Gastrocnemius medialis (tissue), 4 donors: ENCODE measurements at regions not wholly inside any gene's neighbourhood (a gene's known extent, or its start where the extent isn't known, plus 50 kb on each side); places are given as distances from the start of the nearest gene placed in this dataset.
"Not testable (repeated sequence)": the region's sequence is repeated elsewhere in the genome, so short reads cannot be mapped to it uniquely, and the experiment has no call there.

ENCODE experiments used
- ATAC-seq, 2 donors: fragments of 150-250 bp; one replicate each; pipeline ENCODE4 v1.9.1; 2016
- DNase-seq, 2 donors: peaks; one replicate each; pipeline ENCODE4 v3.0.0-alpha.2; 2019
- H3K27ac ChIP-seq, 4 donors: fragments of 200-600 bp; sonication (generic); 1 replicate in 1 of 4; 2 replicates in 3 of 4; pipeline ENCODE4 v1.5.1; 2016 to 2018; ENCODE audit warnings: mild to moderate bottlenecking in 2 of 4, moderate library complexity in 1 of 4
- H3K27me3 ChIP-seq, 3 donors: fragments of 200-600 bp; sonication (generic) in 2 of 3; 1 replicate in 1 of 3; 2 replicates in 2 of 3; pipeline versions ENCODE4 v1.5.1 to v1.6.0; 2016 to 2019; ENCODE audit warnings: mild to moderate bottlenecking in 1 of 3, moderate library complexity in 1 of 3
- H3K36me3 ChIP-seq, 2 donors: fragments of 200-600 bp; sonication (generic) in 1 of 2; one replicate each; pipeline ENCODE4 v1.5.1; 2017 to 2018
- H3K4me1 ChIP-seq, 2 donors: fragments of 200-600 bp; sonication (generic) in 1 of 2; one replicate each; pipeline ENCODE4 v1.5.1; 2016 to 2017; ENCODE audit warnings: mild to moderate bottlenecking in 2 of 2
- H3K4me3 ChIP-seq, 4 donors: fragments of 200-600 bp; sonication (generic) in 3 of 4; 1 replicate in 1 of 4; 2 replicates in 3 of 4; pipeline ENCODE4 v1.5.1; 2016 to 2019; ENCODE audit warnings: mild to moderate bottlenecking in 2 of 4
- H3K9me3 ChIP-seq, 3 donors: fragments of 200-600 bp; sonication (generic) in 2 of 3; 1 replicate in 1 of 3; 2 replicates in 2 of 3; pipeline ENCODE4 v1.5.1; 2016 to 2019
- POLR2A ChIP-seq, 2 donors: fragments of 450-650 bp; IDR thresholded peaks; one replicate each; pipeline ENCODE4 v1.6.1; 2017; ENCODE audit warnings: antibody characterized with exemption in 2 of 2, mild to moderate bottlenecking in 2 of 2, moderate library complexity in 2 of 2
- in situ Hi-C, 4 donors: fragments of 200-750 bp; cut with MboI; loops; one replicate each; pipeline versions ENCODE4 v1.15.0 to v1.8.0; 2017; ENCODE audit warnings: low sequenced_read_pairs in 4 of 4
- intact Hi-C: fragments of 100-400 bp; cut with DNase I; formaldehyde crosslinking; loops from one replicate; pipeline ENCODE4 v1.15.1; 2023; ENCODE audit warnings: low total_unique reads
- TF ChIP-seq, protein P1 (sequence below), 5 experiments: fragments of 450-650 bp in 3 of 5; fragments of 200-600 bp in 2 of 5; sonication (generic) in 2 of 5; IDR thresholded peaks in 4 of 5; conservative IDR thresholded peaks in 1 of 5; 1 replicate in 4 of 5; 2 replicates in 1 of 5; pipeline ENCODE4 v1.5.1; 2016 to 2019; ENCODE audit warnings: antibody characterized with exemption in 5 of 5, mild to moderate bottlenecking in 3 of 5, moderate library complexity in 3 of 5

DNA sequence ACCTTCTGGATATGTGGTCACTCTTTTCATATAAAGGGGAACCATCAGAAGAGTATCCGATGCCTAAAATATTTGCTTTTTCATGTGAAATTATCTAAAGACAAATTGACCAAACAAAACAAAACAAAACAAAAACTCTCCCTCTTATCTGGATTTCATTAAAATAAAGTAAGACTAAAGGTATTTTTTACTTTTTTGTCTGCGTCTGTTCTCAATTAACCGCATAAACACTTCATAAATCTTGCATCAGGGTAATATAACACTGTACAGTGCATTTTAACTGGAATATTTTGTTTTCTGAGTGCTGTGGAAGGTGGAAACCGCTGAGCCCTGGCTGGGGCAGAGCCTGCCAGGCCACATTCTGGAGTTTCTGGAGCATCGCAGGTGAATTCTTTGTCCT, 234.1 kb upstream of the ZFP64 start:
- Histone ChIP-seq H3K9me3 (no peaks in the 10 kb centered on the region), H3K36me3 (no peaks in the 10 kb centered on the region), H3K4me3 (no peak overlapping the region), H3K27me3 (no peaks in the 10 kb centered on the region), H3K4me1 (no peaks in the 10 kb centered on the region), H3K27ac (no peak overlapping the region)
- TF ChIP-seq, protein P1, sequence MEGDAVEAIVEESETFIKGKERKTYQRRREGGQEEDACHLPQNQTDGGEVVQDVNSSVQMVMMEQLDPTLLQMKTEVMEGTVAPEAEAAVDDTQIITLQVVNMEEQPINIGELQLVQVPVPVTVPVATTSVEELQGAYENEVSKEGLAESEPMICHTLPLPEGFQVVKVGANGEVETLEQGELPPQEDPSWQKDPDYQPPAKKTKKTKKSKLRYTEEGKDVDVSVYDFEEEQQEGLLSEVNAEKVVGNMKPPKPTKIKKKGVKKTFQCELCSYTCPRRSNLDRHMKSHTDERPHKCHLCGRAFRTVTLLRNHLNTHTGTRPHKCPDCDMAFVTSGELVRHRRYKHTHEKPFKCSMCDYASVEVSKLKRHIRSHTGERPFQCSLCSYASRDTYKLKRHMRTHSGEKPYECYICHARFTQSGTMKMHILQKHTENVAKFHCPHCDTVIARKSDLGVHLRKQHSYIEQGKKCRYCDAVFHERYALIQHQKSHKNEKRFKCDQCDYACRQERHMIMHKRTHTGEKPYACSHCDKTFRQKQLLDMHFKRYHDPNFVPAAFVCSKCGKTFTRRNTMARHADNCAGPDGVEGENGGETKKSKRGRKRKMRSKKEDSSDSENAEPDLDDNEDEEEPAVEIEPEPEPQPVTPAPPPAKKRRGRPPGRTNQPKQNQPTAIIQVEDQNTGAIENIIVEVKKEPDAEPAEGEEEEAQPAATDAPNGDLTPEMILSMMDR (IDR thresholded peaks at IDR 0.05 in 4 of 5, conservative IDR thresholded peaks at IDR 0.05 in 1 of 5): no peak
- TF ChIP-seq POLR2A (IDR thresholded peaks at IDR 0.05): no peak
- in situ Hi-C loops (no loop called here), intact Hi-C loops (no loop called here)
- ATAC-seq (no peak), DNase-seq (no peak)

DNA sequence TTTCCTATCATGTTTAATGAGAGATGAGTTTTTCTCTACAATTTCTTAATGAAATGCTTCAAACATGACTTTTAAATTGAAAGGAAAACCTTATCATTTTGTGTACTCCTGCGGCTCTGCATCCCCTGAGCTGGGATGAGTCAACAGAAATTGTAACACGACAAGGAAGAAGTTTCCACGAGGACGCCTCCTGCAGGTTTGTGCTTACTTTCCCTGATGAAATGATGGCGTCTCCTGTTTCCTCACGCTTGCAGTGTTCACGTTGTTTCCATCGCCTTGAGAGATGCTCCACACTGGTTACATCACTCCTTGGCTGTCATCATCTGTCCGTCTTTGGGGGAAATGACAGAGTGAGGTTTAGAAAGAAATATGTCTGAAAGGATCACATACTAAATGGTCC, 233.7 kb upstream of the ZFP64 start:
- Histone ChIP-seq H3K9me3 (no peaks in the 10 kb centered on the region), H3K4me1 (no peaks in the 10 kb centered on the region), H3K27me3 (no peaks in the 10 kb centered on the region), H3K36me3 (no peaks in the 10 kb centered on the region), H3K4me3 (no peak overlapping the region), H3K27ac (no peak overlapping the region)
- no peak for DNase-seq
- in situ Hi-C loops: no loop called here
- ATAC-seq: no peak
- TF ChIP-seq POLR2A (IDR thresholded peaks at IDR 0.05): no peak
- TF ChIP-seq, protein P1 (IDR thresholded peaks at IDR 0.05 in 4 of 5, conservative IDR thresholded peaks at IDR 0.05 in 1 of 5): no peak
- intact Hi-C loops: no loop called here

DNA sequence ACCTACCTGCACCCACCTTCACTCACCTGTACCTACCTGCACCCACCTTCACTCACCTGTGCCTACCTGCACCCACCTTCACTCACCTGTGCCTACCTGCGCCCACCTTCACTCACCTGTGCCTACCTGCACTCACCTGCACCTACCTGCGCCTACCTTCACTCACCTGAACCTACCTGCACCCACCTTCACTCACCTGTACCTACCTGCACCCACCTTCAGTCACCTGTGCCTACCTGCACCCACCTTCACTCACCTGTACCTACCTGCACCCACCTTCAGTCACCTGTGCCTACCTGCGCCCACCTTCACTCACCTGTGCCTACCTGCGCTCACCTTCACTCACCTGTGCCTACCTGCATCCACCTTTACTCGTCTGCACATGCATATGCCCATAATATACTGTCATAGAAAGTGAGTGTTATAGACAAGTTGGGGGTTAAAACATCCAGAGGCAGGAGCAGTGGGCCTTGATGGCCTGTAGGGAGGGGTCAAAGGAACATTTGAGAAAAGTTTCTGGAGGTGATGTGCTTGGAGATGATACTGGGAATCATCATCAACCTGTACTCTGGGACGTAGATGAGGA, 232.9 kb upstream of the ZFP64 start:
- H3K4me1 ChIP-seq, in situ Hi-C loops, intact Hi-C loops, H3K9me3 ChIP-seq, H3K36me3 ChIP-seq, ATAC-seq, H3K27ac ChIP-seq, H3K4me3 ChIP-seq, H3K27me3 ChIP-seq, DNase-seq: not testable (repeated sequence)

DNA sequence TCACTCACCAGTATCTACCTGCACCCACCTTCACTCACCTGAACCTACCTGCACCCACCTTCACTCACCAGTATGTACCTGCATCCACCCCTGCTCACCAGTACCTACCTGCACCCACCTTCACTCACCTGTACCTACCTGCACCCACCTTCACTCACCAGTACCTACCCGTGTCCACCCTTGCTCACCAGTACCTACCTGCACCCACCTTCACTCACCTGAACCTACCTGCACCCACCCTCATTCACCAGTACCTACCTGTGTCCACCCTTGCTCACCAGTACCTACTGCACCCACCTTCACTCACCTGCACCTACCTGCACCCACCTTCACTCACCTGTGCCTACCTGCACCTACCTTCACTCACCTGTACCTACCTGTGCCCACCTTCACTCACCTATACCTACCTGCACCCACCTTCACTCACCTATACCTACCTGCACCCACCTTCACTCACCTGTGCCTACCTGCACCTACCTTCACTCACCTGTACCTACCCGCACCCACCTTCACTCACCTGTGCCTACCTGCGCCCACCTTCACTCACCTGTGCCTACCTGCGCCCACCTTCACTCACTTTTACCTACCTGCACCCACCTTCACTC, 232.1 kb upstream of the ZFP64 start:
- in situ Hi-C loops, H3K27ac ChIP-seq, ATAC-seq, H3K36me3 ChIP-seq, intact Hi-C loops, H3K4me1 ChIP-seq, H3K27me3 ChIP-seq, DNase-seq, H3K9me3 ChIP-seq, H3K4me3 ChIP-seq: not testable (repeated sequence)

DNA sequence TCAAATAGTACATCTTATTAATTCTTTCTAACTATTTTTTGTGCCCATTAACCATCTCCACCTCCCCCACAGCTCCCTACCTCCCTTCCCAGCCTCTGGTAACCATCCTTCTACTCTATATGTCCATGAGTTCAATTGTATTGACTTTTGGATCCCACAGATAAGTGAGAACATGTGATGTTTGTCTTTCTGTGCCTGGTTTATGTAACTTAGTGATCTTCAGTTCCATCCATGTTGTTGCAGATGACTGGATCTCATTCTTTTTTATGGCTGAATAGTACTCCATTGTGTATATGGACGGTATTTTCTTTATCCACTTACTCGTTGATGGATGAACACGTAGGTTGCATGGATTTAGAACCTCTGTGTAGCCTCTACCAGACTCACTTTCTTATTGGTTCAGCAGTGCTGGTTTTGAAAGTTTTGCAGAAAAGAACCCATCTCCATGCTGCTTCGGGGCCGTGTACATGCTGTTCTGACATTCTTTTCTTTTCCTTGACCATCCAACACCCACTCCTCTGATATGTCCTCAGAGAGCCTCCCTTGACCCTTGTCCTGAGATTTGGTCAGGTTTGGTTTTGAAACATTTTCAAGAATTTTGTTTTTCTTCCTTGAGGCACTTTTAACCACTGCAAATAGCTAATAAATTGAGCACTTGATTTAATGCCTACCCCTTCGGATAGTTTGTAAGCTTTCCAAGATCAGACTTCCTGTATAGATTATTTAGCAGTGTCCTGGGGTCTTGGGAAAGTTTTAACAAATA, 231.2 kb upstream of the ZFP64 start:
- no peak for TF ChIP-seq POLR2A (IDR thresholded peaks at IDR 0.05)
- TF ChIP-seq, protein P1 (IDR thresholded peaks at IDR 0.05 in 4 of 5, conservative IDR thresholded peaks at IDR 0.05 in 1 of 5): no peak
- Histone ChIP-seq H3K36me3 (no peaks in the 10 kb centered on the region), H3K27me3 (no peaks in the 10 kb centered on the region), H3K27ac (no peak overlapping the region), H3K9me3 (no peaks in the 10 kb centered on the region), H3K4me3 (no peak overlapping the region), H3K4me1 (no peaks in the 10 kb centered on the region)
- in situ Hi-C loops (no loop called here), intact Hi-C loops (no loop called here)
- DNase-seq (no peak), ATAC-seq (no peak)
